K562 (cell line): ENCODE measurements at regions not wholly inside any gene's neighbourhood (a gene's known extent, or its start where the extent isn't known, plus 50 kb on each side); places are given as distances from the start of the nearest gene placed in this dataset.
A peak's percentile ranks its signal among the peaks of the same experiment; 100 is the strongest.

Source experiments
- ARHGAP35 ChIP-seq: fragments of 450-650 bp; IDR thresholded peaks from 2 replicates; pipeline ENCODE4 v1.6.1; 2018; ENCODE audit not compliant: partially characterized antibody
- ASH1L ChIP-seq: fragments of 450-650 bp; IDR thresholded peaks from 2 replicates; pipeline ENCODE4 v1.6.1; 2018; ENCODE audit warnings: borderline replicate concordance, mild to moderate bottlenecking, low read depth; ENCODE audit not compliant: partially characterized antibody
- ATF1 ChIP-seq, 2 experiments: fragments of 450-650 bp in 1 of 2; IDR thresholded peaks; 2 replicates each; pipeline ENCODE4 v1.6.1; 2016; ENCODE audit warnings: missing compliant biosample characterization in 1 of 2, missing genetic modification characterization in 1 of 2
- BRD4 ChIP-seq: fragments of 200-600 bp; sonication (generic); IDR thresholded peaks from 2 replicates; pipeline ENCODE4 v1.6.1; 2017; ENCODE audit warnings: inconsistent platforms
- FIP1L1 ChIP-seq: fragments of 200-400 bp; formaldehyde crosslinking; IDR thresholded peaks from 2 replicates; pipeline ENCODE4 v1.6.1; 2018; ENCODE audit warnings: mild to moderate bottlenecking, low read depth, low read length; ENCODE audit not compliant: poor library complexity, severe bottlenecking
- FOS ChIP-seq: IDR thresholded peaks from 3 replicates; pipeline ENCODE4 v1.6.1; 2011; ENCODE audit not compliant: insufficient read length; ENCODE audit errors: extremely low read depth
- FUS ChIP-seq: fragments of 200-400 bp; formaldehyde crosslinking; optimal IDR thresholded peaks from 2 replicates; pipeline ENCODE3; 2017; ENCODE audit warnings: low read depth, low read length
- IRF2 ChIP-seq: sonication (generic); formaldehyde crosslinking; IDR thresholded peaks from 2 replicates; pipeline ENCODE4 v1.8.1; 2022; ENCODE audit warnings: mild to moderate bottlenecking, missing genetic modification reagents
- KDM4B ChIP-seq, 2 experiments: fragments of 450-650 bp in 1 of 2; sonication (generic) in 1 of 2; IDR thresholded peaks; 2 replicates each; pipeline ENCODE4 v1.6.1; 2016 to 2017; ENCODE audit warnings: borderline replicate concordance in 2 of 2, antibody characterized with exemption in 1 of 2, low read depth in 1 of 2, mild to moderate bottlenecking in 1 of 2
- KLF6 ChIP-seq: fragments of 250-450 bp; sonication (Bioruptor Pico); IDR thresholded peaks from 2 replicates; pipeline ENCODE4 v1.4.0; 2020; ENCODE audit warnings: mild to moderate bottlenecking, moderate library complexity, borderline replicate concordance
- LARP7 ChIP-seq: fragments of 450-650 bp; IDR thresholded peaks from 2 replicates; pipeline ENCODE4 v1.6.1; 2016
- LEF1 ChIP-seq: fragments of 450-650 bp; IDR thresholded peaks from 2 replicates; pipeline ENCODE4 v1.6.1; 2016; ENCODE audit warnings: mild to moderate bottlenecking
- MCM3 ChIP-seq: fragments of 450-650 bp; IDR thresholded peaks from 2 replicates; pipeline ENCODE4 v1.6.1; 2016
- NR2C2 ChIP-seq, 2 experiments: fragments of 200-800 bp in 1 of 2; sonication (Bioruptor generic) in 1 of 2; sonication (generic) in 1 of 2; formaldehyde crosslinking in 1 of 2; IDR thresholded peaks; 2 replicates each; pipeline versions ENCODE4 v1.6.1 to v1.8.0; 2016 to 2022; ENCODE audit warnings: mild to moderate bottlenecking in 1 of 2, missing compliant biosample characterization in 1 of 2, missing genetic modification characterization in 1 of 2, missing genetic modification reagents in 1 of 2
- NR4A1 ChIP-seq, 2 experiments: fragments of 250-450 bp in 1 of 2; fragments of 450-650 bp in 1 of 2; sonication (Bioruptor Pico) in 1 of 2; IDR thresholded peaks; 2 replicates each; pipeline versions ENCODE4 v1.4.0 to v1.6.1; 2016 to 2020; ENCODE audit warnings: mild to moderate bottlenecking in 2 of 2, missing compliant biosample characterization in 1 of 2, missing genetic modification characterization in 1 of 2, moderate library complexity in 1 of 2
- PPARD ChIP-seq: fragments of 250-450 bp; sonication (Bioruptor Pico); IDR thresholded peaks from 2 replicates; pipeline ENCODE4 v1.8.0; 2022; ENCODE audit warnings: inconsistent platforms, mild to moderate bottlenecking, moderate library complexity
- SP2 ChIP-seq: IDR thresholded peaks from 2 replicates; pipeline ENCODE4 v1.6.1; 2011; ENCODE audit warnings: mild to moderate bottlenecking, low read depth, low read length, moderate library complexity; ENCODE audit not compliant: poor library complexity, severe bottlenecking; ENCODE audit errors: extremely low read depth
- ZNF143 ChIP-seq: sonication (generic); formaldehyde crosslinking; IDR thresholded peaks from 2 replicates; pipeline ENCODE4 v1.9.0; 2022; ENCODE audit warnings: mild to moderate bottlenecking, missing genetic modification reagents
- TF ChIP-seq, protein P1 (sequence below): sonication (generic); formaldehyde crosslinking; IDR thresholded peaks from 2 replicates; pipeline ENCODE4 v1.8.0; 2022; ENCODE audit warnings: mild to moderate bottlenecking, missing genetic modification reagents
- TF ChIP-seq, protein P2 (sequence below): fragments of 250-450 bp; sonication (Bioruptor Pico); IDR thresholded peaks from 2 replicates; pipeline ENCODE4 v1.8.0; 2022; ENCODE audit warnings: moderate library complexity, mild to moderate bottlenecking, inconsistent platforms
- TF ChIP-seq, protein P3 (sequence below): fragments of 450-650 bp; formaldehyde crosslinking; IDR thresholded peaks from 2 replicates; pipeline ENCODE4 v1.4.0; 2020; ENCODE audit warnings: mild to moderate bottlenecking, moderate library complexity

DNA sequence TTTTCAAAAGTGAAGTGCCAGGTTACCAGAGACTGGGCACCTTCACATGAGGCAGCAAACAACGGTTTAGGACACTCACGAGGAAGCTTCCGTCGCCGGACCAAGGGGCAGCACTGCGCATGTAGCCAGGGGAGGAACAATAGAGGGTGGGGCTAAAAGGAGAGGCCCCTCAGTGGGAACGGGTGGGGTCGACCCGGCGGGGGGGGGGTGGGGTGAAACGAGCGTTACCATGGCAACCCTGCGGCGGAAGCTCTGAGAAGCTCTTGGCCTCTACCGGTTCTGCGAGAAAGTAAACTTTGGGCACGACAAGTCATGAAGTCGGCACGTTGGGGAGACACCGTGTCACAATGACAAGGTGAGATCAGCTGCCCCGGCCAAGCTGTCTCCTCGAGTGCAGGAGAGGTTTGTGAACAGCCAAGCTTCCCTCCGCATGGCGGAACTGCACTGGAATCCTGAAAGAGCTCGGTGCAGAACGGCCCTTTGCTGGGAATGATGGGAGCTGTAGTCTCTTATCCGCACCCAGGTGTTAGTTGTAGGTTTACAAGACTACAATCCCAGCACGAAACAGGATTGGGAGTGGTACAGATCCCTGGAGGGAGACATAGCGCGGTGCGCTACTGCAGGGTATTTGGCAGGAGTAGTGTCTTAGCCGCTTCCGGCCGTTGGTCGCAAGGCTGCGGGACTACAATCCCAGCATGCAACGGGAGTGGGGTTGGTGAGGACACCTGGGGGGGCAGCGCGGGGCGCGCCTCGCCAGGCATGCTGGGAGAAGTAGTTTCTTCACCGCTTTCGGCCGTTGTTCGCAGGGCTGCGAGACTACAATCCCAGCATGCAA lies 72.8 kb upstream of the ZNF722 start (continued):
- TF ChIP-seq NR2C2 (CRISPR knock-in tag; IDR thresholded peaks at IDR 0.05) (no peak), NR2C2 (tag; IDR thresholded peaks at IDR 0.05) (peak; percentile 98), BRD4 (no peak), KLF6 (CRISPR knock-in tag) (0 out of 2 replicates have a peak, but pooled peaks have one; percentile 15), LARP7 (no peak), FIP1L1 (no peak), FUS (no peak), ARHGAP35 (no peak), IRF2 (CRISPR knock-in tag) (no peak), ATF1 (CRISPR knock-in tag; IDR thresholded peaks at IDR 0.05) (no peak), ATF1 (tag; IDR thresholded peaks at IDR 0.05) (peak; percentile 94), NR4A1 (CRISPR knock-in tag; IDR thresholded peaks at IDR 0.05) (no peak), NR4A1 (tag; IDR thresholded peaks at IDR 0.05) (peak; percentile 32; the same call in 1 of the 2 replicates), MCM3 (no peak), LEF1 (no peak), ASH1L (no peak), PPARD (CRISPR knock-in tag) (no peak), KDM4B (IDR thresholded peaks at IDR 0.05; ENCODE audit: borderline replicate concordance in 2 of 2, low read depth in 1 of 2) (peak in 1 of 2 experiments; percentile 94; a peak in 2 of 4 replicates), FOS (no peak), SP2 (no peak), ZNF143 (CRISPR knock-in tag) (peak; percentile 80)
- TF ChIP-seq, protein P1, sequence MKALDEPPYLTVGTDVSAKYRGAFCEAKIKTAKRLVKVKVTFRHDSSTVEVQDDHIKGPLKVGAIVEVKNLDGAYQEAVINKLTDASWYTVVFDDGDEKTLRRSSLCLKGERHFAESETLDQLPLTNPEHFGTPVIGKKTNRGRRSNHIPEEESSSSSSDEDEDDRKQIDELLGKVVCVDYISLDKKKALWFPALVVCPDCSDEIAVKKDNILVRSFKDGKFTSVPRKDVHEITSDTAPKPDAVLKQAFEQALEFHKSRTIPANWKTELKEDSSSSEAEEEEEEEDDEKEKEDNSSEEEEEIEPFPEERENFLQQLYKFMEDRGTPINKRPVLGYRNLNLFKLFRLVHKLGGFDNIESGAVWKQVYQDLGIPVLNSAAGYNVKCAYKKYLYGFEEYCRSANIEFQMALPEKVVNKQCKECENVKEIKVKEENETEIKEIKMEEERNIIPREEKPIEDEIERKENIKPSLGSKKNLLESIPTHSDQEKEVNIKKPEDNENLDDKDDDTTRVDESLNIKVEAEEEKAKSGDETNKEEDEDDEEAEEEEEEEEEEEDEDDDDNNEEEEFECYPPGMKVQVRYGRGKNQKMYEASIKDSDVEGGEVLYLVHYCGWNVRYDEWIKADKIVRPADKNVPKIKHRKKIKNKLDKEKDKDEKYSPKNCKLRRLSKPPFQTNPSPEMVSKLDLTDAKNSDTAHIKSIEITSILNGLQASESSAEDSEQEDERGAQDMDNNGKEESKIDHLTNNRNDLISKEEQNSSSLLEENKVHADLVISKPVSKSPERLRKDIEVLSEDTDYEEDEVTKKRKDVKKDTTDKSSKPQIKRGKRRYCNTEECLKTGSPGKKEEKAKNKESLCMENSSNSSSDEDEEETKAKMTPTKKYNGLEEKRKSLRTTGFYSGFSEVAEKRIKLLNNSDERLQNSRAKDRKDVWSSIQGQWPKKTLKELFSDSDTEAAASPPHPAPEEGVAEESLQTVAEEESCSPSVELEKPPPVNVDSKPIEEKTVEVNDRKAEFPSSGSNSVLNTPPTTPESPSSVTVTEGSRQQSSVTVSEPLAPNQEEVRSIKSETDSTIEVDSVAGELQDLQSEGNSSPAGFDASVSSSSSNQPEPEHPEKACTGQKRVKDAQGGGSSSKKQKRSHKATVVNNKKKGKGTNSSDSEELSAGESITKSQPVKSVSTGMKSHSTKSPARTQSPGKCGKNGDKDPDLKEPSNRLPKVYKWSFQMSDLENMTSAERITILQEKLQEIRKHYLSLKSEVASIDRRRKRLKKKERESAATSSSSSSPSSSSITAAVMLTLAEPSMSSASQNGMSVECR, result no peak
- TF ChIP-seq, protein P2, sequence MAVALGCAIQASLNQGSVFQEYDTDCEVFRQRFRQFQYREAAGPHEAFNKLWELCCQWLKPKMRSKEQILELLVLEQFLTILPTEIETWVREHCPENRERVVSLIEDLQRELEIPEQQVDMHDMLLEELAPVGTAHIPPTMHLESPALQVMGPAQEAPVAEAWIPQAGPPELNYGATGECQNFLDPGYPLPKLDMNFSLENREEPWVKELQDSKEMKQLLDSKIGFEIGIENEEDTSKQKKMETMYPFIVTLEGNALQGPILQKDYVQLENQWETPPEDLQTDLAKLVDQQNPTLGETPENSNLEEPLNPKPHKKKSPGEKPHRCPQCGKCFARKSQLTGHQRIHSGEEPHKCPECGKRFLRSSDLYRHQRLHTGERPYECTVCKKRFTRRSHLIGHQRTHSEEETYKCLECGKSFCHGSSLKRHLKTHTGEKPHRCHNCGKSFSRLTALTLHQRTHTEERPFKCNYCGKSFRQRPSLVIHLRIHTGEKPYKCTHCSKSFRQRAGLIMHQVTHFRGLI (CRISPR knock-in tag), result no peak
- TF ChIP-seq, protein P3, sequence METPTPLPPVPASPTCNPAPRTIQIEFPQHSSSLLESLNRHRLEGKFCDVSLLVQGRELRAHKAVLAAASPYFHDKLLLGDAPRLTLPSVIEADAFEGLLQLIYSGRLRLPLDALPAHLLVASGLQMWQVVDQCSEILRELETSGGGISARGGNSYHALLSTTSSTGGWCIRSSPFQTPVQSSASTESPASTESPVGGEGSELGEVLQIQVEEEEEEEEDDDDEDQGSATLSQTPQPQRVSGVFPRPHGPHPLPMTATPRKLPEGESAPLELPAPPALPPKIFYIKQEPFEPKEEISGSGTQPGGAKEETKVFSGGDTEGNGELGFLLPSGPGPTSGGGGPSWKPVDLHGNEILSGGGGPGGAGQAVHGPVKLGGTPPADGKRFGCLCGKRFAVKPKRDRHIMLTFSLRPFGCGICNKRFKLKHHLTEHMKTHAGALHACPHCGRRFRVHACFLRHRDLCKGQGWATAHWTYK (CRISPR knock-in tag), result no peak
